HCT116 (cell line): ENCODE measurements at regions not wholly inside any gene's neighbourhood (a gene's known extent, or its start where the extent isn't known, plus 50 kb on each side); places are given as distances from the start of the nearest gene placed in this dataset.

ENCODE experiments used
- CEBPB ChIP-seq: IDR thresholded peaks from 2 replicates; pipeline ENCODE4 v1.6.1; 2012; ENCODE audit warnings: low read depth
- CTCF ChIP-seq, 3 experiments: fragments of 200-600 bp in 1 of 3; sonication (generic) in 1 of 3; IDR thresholded peaks in 2 of 3; conservative IDR thresholded peaks in 1 of 3; 2 replicates each; pipeline ENCODE4 v1.5.1; 2012 to 2017; ENCODE audit warnings: low read depth in 2 of 3, low read length in 2 of 3, antibody characterized with exemption in 1 of 3, borderline replicate concordance in 1 of 3, control low read depth in 1 of 3, mild to moderate bottlenecking in 1 of 3, mixed read lengths in 1 of 3, mixed run types in 1 of 3, moderate library complexity in 1 of 3; ENCODE audit not compliant: insufficient read depth in 1 of 3
- EZH2 ChIP-seq: fragments of 200-600 bp; sonication (generic); IDR thresholded peaks from 2 replicates; pipeline ENCODE4 v1.6.1; 2017; ENCODE audit warnings: antibody characterized with exemption, mixed run types
- JUND ChIP-seq: IDR thresholded peaks from 2 replicates; pipeline ENCODE4 v1.6.1; 2012
- MAX ChIP-seq: IDR thresholded peaks from 2 replicates; pipeline ENCODE4 v1.6.1; 2012
- POLR2AphosphoS5 ChIP-seq: IDR thresholded peaks from 2 replicates; pipeline ENCODE4 v1.6.1; 2011; ENCODE audit warnings: mild to moderate bottlenecking, low read depth, low read length, moderate library complexity

DNA sequence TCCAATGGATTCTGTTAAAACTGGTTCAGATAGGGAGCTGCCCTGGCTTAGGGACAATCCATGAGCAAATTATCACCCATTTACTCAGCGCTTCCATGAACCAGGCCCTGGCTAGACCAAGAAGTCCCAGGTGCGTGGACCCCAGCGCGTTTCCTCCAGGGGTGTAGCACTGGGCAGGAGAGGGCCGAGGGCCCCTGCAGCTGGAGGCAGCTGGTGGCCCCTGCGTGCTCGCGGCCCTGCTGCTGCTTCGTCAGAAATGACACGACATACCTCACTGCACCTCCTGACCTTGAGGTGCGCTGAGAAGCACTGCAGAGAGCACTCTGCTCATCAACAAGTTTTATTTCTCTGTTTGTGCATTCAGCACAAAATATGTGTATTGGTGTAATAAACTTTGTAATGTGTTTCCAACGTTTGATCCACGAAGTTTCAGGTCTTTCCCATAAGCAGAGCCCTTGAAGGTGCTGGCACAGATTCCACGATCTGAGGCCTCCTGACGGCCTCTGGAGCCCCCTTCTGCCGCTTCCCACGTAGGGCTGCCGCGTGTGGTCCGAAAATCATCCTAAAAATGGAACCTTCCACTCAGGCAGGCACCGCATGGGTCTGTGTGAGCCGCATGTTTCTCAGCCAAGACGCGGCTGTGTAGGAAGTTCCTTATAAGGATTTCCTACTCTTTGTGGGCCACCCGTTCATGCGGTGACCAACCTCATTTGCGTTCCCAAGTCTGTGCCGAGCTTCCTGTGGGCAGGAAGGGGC, 50.8 kb upstream of the ZCCHC14 start:
- no peak for TF ChIP-seq EZH2
- TF ChIP-seq POLR2AphosphoS5: no peak
- no peak for TF ChIP-seq JUND
- TF ChIP-seq CTCF (IDR thresholded peaks at IDR 0.05 in 2 of 3, conservative IDR thresholded peaks at IDR 0.05 in 1 of 3; ENCODE audit: borderline replicate concordance in 1 of 3, insufficient read depth in 1 of 3, low read depth in 2 of 3, low read length in 2 of 3): no peak
- no peak for TF ChIP-seq CEBPB
- TF ChIP-seq MAX: no peak
